Kidney (tissue), 13 donors: ENCODE measurements at regions not wholly inside any gene's neighbourhood (a gene's known extent, or its start where the extent isn't known, plus 50 kb on each side); places are given as distances from the start of the nearest gene placed in this dataset.
A peak's percentile ranks its signal among the peaks of the same experiment; 100 is the strongest.

ENCODE experiments used
- DNase-seq, 5 donors: peaks; one replicate each; pipeline ENCODE4 v3.0.0-alpha.2; 2013 to 2020
- FAIRE-seq: peaks from 2 replicates; lab custom pipeline; 2012; peaks lifted over from hg19 to GRCh38; lab: Jason Lieb, UNC
- H3K27ac ChIP-seq, 2 donors: one replicate each; pipeline ENCODE4 v1.7.0; 2013; ENCODE audit warnings: low read depth in 2 of 2, low read length in 2 of 2, inconsistent platforms in 1 of 2
- H3K27me3 ChIP-seq: one replicate; pipeline ENCODE4 v1.7.1; 2013; ENCODE audit warnings: low read length, inconsistent platforms; ENCODE audit not compliant: control insufficient read depth, insufficient read depth
- H3K36me3 ChIP-seq, 3 donors: one replicate each; pipeline versions ENCODE4 v1.7.0 to v1.7.1; 2013; ENCODE audit warnings: low read length in 3 of 3, control low read depth in 1 of 3, inconsistent platforms in 1 of 3; ENCODE audit not compliant: insufficient read depth in 3 of 3, control insufficient read depth in 2 of 3
- H3K4me1 ChIP-seq, 3 donors: one replicate each; pipeline versions ENCODE4 v1.7.0 to v1.7.1; 2013; ENCODE audit warnings: low read length in 3 of 3, inconsistent platforms in 1 of 3, low read depth in 1 of 3; ENCODE audit not compliant: control insufficient read depth in 2 of 3, insufficient read depth in 2 of 3
- H3K4me3 ChIP-seq, 3 donors: one replicate each; pipeline versions ENCODE4 v1.7.0 to v1.8.1; 2013; ENCODE audit warnings: low read length in 3 of 3, control low read depth in 1 of 3, inconsistent platforms in 1 of 3
- H3K9ac ChIP-seq, 3 donors: one replicate each; pipeline versions ENCODE4 v1.7.0 to v1.7.1; 2013; ENCODE audit warnings: low read length in 3 of 3, control low read depth in 1 of 3, inconsistent platforms in 1 of 3
- H3K9me3 ChIP-seq, 3 donors: one replicate each; pipeline versions ENCODE4 v1.7.0 to v1.7.1; 2013; ENCODE audit warnings: low read length in 3 of 3, control low read depth in 1 of 3, inconsistent platforms in 1 of 3; ENCODE audit not compliant: control insufficient read depth in 2 of 3, insufficient read depth in 1 of 3
- intact Hi-C: fragments of 100-400 bp; cut with DNase I; formaldehyde crosslinking; loops from one replicate; pipeline ENCODE4 v1.11.1; 2022
- TF ChIP-seq, protein P1 (sequence below): IDR thresholded peaks from 3 replicates; pipeline ENCODE4 v1.5.1; 2012; ENCODE audit warnings: mild to moderate bottlenecking, moderate library complexity, borderline replicate concordance; ENCODE audit not compliant: insufficient read depth; ENCODE audit errors: extremely low read depth
- donor health status: control.
- donor health status: control.
- donor health status: control.
- donor health status: control.
- donor health status: control.
- donor health status: DM: yes; HTN: yes; CAD: no.
- donor health status: Normal renal cell carcinoma (clear cell type).

DNA sequence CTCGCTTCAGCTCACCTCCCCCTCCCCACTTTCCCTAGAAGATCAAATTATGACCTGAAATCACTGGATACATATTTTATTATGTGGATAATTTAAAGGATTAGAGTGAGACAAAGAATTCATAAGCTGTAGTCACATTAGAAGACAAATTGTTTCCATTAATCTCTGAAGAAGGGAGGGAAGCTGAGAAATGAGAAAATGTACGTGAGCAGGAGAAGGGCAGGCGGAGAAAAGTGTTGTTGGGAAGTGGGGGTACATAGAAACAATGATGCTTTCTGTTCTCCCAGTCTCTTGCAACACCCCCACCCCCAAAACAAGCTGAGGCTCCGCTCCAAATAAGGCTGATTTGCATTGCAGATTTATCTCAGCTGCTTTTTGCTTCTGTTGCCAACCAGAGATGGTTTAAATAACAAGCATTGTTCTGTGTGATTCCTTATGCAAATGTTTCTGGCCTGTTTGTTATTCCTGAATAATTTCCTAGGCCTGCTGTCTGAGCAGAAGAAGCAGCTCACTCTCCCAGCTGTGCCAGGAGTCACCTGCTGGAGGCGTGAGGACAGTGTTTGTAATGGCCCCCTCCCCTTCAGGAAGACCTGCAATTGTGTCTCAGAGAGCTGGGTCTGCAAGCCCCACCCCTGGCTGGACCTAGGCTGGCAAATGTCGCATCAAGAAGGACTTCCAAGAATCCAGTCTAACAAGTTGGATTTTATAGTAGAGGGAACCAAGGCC lies 121.8 kb upstream of the TNR start:
- H3K4me1 ChIP-seq = no peaks in the 10 kb centered on the region
- H3K27me3 ChIP-seq = no peaks in the 10 kb centered on the region
- H3K27ac ChIP-seq = no peak overlapping the region
- FAIRE-seq = no peak
- DNase-seq = peak in 2 of 5 donors; percentile 23 to 50
- H3K4me3 ChIP-seq = no peak overlapping the region
- no peaks in the 10 kb centered on the region for H3K9me3 ChIP-seq
- H3K36me3 ChIP-seq = no peaks in the 10 kb centered on the region
- TF ChIP-seq, protein P1, sequence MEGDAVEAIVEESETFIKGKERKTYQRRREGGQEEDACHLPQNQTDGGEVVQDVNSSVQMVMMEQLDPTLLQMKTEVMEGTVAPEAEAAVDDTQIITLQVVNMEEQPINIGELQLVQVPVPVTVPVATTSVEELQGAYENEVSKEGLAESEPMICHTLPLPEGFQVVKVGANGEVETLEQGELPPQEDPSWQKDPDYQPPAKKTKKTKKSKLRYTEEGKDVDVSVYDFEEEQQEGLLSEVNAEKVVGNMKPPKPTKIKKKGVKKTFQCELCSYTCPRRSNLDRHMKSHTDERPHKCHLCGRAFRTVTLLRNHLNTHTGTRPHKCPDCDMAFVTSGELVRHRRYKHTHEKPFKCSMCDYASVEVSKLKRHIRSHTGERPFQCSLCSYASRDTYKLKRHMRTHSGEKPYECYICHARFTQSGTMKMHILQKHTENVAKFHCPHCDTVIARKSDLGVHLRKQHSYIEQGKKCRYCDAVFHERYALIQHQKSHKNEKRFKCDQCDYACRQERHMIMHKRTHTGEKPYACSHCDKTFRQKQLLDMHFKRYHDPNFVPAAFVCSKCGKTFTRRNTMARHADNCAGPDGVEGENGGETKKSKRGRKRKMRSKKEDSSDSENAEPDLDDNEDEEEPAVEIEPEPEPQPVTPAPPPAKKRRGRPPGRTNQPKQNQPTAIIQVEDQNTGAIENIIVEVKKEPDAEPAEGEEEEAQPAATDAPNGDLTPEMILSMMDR = no peak
- intact Hi-C loops = no loop called here
- H3K9ac ChIP-seq = no peak overlapping the region

DNA sequence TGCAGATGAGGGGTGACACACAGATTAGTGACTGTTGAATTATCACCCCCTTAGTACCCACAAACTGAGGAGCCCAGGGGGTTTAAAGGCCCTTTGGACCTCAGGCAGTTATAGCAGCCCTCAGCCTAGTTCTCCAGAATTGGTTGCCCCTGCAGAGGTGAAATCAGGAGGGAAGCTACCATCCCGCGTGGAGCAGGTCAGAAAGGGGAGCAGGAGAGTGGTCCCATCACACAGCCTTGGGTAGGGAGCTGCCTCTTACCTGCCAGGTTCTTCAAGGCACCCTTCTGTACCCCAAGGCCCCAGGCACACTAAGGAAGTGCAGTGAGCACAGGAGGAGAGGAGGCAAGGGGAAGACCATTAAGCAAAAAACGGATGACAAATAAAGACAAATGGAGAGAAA lies 121.2 kb upstream of the TNR start:
- Histone ChIP-seq H3K36me3 (no peaks in the 10 kb centered on the region), H3K9me3 (no peaks in the 10 kb centered on the region), H3K27ac (no peak overlapping the region), H3K27me3 (no peaks in the 10 kb centered on the region), H3K4me3 (no peak overlapping the region), H3K4me1 (no peaks in the 10 kb centered on the region), H3K9ac (no peak overlapping the region)
- intact Hi-C loops = no loop called here
- TF ChIP-seq, protein P1 = no peak
- no peak for FAIRE-seq
- no peak for DNase-seq

DNA sequence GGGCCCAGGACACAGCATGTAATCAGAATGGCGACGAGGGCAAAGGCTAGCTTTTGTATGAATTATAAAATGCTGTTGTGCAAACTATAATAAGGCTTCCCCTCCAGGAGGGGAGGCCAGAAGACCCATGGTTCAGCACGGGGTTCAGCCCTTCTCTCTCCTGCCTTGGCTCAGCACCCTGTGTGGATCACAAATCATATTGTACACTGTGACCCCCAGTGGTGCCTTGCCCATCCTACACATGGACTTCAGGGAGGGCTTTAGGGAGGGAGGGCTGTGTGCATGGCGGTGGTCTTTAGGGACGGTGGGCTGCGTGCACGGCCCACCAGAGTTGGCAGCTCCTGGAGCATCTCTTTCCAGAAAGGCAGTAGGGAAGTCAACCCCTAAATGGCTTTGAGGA lies 120.8 kb upstream of the TNR start:
- intact Hi-C loops = no loop called here
- DNase-seq = no peak
- Histone ChIP-seq H3K4me3 (no peak overlapping the region), H3K36me3 (no peaks in the 10 kb centered on the region), H3K27ac (no peak overlapping the region), H3K9me3 (no peaks in the 10 kb centered on the region), H3K9ac (no peak overlapping the region), H3K27me3 (no peaks in the 10 kb centered on the region), H3K4me1 (no peaks in the 10 kb centered on the region)
- no peak for FAIRE-seq
- TF ChIP-seq, protein P1 = no peak
